ENCODE measurements at regions not wholly inside any gene's neighbourhood (a gene's known extent, or its start where the extent isn't known, plus 50 kb on each side); places are given as distances from the start of the nearest gene placed in this dataset.

DNA sequence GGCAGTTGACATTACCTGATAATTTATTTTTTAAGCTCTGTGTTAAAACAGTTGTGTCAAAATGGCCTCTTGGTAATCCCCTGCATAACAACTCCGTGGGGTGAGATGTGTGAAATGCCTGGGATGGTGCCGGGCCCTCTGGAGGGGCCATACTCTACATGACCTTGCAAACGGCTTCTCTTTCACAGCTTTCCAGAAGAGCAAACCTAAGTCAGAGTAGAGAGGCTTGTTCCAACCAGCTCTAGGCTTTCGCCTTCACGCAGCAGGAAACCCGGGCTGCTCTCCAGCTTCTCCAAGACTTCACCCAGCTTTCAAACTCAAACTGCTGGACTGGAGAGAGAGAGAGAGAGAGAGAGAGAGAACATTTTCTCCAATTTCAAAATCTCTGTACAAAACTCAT is 120.1 kb downstream of the SNX18 start:
- no peak for DNase-seq

- no peak for DNase-seq
Measured at GRCh38 chr5:54634089-54634488, 116.5 kb downstream of the SNX18 start.

GRCh38 chr5:54632131-54632701 is 114.7 kb downstream of the SNX18 start:
- no peak for DNase-seq

DNA sequence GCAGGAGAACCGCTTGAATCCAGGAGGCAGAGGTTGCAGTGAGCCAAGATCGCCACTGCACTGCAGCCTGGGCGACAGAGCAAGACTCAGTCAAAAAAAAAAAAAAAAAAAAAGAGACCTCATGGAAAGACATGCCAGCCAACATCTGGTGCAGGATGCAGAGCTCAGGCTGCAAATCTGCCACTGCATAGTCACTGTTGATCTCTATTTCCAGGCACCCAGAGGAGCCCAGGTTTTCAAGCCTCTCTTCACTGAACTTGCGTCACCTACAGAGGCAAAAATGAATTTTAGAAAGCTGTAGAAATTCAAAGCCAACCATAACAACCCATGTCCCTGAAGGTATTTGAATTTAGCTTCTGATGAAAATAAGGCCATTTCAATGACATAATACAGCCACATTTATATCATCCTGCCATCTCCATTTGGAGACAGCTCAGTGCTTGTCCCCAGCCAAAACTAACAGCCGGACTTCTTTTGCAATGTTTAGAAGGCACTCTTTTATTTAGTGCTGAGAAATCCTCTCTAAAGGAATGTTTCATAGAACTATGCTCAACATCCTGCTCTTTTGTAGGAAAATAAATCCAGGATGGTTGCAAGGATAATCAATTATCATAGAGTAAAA is 113.3 kb downstream of the SNX18 start:
- no peak for DNase-seq

DNA sequence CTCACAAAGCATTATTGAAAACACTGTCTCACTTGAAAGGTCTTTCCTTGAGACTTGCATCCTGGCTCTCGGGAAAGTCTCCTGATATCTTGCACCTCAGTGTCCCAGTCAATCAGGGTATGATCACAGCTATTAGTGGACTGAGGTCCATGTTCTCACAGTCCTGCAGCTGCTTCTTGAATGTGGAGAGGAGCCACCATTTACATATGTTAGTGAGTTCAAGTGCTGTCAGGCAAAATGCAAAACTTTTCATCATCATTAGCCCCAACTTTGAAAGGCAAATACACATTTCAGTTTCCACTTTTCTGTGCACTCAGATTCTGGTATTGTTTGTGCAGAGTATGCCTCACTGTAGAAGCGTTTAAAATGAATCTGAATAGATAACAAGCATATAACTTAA is 111.6 kb downstream of the SNX18 start:
- DNase-seq, result no peak

DNA sequence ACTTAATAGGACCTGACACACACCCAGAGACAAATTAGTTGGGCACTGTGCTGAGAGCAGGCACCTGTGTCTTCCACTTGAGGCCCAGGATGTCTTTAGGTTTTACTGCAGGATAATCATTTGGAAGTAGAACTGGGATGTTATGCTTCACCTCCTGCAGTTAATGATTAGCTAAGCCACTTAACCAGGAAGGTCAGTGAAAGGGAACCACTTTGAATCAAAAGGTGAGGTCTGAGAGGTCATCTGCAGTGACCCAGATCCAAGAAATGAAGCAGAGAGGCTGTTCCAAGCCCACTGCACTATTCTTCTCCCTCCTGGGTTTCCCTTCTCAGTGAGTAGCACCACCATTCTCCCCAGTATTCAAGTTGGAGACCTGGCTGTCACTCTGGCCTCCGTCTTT is 110.5 kb downstream of the SNX18 start:
- no peak for DNase-seq

GRCh38 chr5:54626407-54626806 is 108.8 kb downstream of the SNX18 start:
- DNase-seq, result no peak

- DNase-seq, result no peak
Measured at GRCh38 chr5:54624805-54625568, 107.4 kb downstream of the SNX18 start.

- no peak for DNase-seq
Measured at GRCh38 chr5:54621709-54622108, 104.2 kb downstream of the SNX18 start.

DNA sequence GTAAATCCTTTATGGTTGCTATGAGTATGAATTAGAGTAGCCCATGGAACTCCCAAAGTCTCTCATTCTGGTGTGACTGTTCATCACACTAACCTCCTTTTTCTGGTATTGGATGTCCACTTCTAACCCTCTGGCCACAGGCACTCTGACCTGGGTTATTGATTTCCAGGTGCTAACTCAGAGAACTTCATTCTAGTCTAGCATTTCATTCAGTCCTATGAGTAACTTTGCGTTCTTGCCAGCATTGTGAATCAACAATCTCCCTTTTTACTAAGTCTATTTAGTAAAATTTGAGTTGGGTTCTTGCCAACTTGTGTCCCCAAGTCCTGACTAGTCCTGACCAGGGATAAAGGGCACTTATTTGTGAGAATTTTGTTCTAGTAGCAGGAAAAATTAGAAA is 103.5 kb downstream of the SNX18 start:
- DNase-seq, result no peak

DNA sequence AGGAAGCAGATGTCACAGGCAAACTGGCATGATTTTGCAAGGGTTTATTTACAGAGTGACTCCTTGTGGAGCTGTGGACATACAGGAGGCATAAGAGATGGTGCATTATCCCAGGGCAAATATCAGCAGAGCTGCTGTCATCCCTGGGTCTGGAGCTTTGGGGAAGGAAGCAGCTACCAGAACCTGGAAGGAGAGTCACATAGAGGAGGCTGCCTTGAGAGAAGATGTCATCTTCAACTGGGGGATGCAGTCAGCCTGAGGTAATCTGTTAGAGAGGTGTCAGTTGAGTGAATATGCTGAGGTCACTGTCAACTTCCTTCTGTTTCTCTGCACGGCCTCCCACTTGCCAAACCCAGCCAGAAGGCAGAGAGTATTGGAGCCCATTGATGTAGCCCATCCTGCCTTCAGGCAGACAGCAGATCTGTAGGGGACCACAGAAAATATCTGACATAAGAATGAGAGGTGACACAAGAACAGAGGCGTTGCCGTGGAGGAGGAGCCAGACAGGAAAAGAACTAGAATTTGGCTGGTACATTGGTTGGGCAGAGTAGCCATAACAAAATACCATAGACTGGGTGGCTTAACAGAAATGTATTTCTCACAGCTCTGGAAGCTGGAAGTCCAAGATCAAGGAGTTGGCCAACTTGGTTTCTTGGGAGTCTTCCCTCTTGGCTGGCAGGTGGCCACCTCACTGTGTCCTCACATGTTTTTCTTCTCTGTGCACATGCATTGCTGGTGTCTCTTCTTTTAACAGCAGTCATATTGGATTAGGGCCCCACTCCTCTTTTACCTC is 102.8 kb downstream of the SNX18 start:
- no peak for DNase-seq

- no peak for DNase-seq
Measured at GRCh38 chr5:54619731-54620130, 102.2 kb downstream of the SNX18 start.

GRCh38 chr5:54616518-54617220 is 99.1 kb downstream of the SNX18 start:
- DNase-seq, result no peak

DNA sequence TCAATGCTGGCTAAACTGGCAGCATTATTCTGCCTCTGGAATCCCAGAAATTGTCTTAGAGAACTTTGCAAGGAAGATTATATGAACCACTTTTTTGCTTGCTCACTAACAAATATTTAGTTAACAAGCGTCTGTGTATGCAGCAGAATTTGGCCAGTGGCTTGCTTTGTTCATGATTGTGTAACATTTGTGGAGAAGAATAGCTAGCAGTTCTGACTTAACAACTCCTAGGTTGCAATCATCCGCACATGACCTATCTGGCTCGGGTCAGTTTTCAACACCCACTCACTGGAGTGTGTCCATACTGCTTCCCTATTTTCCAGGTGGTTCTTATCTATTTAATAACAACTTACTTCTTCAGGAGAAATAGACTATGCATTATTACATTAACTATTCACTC is 98.5 kb downstream of the SNX18 start:
- no peak for DNase-seq

DNA sequence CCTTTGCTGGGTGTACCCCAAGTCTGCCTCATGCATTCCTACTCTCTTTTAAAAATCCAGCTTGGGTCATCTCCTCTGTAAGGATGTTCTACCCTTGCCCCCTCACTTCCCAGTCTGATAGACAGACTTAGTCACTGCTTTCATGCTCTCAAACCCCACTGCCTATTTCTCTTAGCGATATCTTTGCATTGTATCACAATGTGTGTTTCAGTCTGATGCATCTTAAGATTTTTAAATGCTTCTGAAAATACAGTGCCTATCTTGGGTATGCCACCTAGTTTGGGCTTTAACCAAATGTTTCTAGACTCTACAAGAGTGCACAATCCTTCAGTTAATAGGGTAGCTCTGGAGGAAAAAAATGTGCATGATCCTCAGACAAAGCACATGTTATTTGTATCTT is 97.8 kb downstream of the SNX18 start:
- no peak for DNase-seq

GRCh38 chr5:54612711-54613110 is 95.2 kb downstream of the SNX18 start:
- DNase-seq, result no peak

GRCh38 chr5:54611290-54611951 is 93.9 kb downstream of the SNX18 start:
- DNase-seq, result no peak

DNA sequence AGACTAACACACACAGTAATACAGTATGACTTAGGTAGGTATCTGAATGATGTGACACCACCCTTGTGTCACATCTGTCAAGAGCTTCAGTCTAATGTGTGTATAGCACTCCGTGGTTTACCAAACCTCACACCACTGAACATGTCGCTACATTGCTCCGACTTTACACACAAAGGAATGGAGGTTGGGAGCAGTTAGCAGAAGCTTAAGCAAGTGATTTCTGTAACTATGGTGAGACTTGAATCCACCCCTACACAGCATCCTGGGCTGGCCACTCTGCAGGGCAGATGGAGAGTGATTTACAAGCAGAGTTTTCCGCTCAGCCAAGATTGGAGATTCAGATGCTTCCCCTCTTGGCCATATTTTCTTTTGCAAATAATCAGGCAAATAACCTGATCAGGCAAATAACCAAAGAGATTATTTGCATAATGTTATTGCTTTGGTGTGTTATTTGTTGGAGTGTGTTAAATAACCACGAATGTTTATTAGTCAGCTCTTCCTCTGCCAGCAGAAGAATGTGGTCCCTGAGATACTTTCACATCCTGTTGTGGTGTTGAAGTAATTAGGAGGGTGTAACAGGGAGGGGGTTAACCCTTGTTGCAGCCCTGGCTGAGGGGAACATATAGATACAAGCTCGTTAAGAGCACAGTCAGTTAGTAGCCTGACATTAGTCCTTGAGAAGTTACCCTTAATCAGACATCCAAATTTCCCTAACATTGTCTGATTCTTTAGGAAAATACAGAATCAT is 92.8 kb downstream of the SNX18 start:
- DNase-seq, result no peak

- no peak for DNase-seq
Measured at GRCh38 chr5:54608423-54609085, 91.0 kb downstream of the SNX18 start.

DNA sequence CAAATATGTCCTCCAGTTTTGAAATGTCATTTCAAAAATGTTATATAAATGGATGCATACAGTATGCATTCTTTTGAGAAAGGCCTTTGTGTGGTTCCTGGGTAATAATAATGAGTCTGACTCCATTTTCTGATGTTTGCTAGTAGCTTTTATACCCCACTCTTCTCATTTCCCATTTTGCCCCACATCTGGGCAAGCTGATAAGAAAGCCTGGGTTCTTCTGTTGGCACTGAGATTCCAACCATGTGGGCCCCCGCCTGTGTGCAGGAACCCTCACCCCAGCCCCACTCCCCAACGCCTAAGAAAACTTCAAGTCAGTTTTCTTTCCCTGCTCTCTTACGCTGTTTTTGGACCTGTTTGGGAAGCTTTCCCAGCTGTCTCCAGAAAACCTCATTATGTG is 89.4 kb downstream of the SNX18 start:
- no peak for DNase-seq

DNA sequence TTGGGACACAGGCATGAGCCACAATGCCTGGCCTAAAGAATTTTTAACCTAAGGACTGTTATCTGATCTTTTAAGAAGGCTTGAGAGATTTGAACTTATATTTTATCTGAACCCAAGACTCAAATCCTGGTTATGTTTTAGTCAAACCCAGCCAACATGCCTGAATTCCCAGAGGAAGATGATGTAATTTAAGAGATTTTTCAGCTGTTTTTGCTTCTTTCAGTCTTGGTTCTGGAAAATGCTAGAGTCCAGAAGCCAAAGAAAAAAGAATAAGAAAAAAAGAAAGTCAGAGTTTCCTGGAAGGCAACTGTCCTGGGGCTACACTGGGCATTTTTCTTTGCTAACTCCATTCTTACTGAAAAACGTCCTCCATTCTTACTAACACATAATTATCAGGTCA is 85.8 kb downstream of the SNX18 start:
- DNase-seq, result no peak
